Kidney (tissue), 13 donors: ENCODE measurements at regions not wholly inside any gene's neighbourhood (a gene's known extent, or its start where the extent isn't known, plus 50 kb on each side); places are given as distances from the start of the nearest gene placed in this dataset.
"Not testable (repeated sequence)": the region's sequence is repeated elsewhere in the genome, so short reads cannot be mapped to it uniquely, and the experiment has no call there.

ENCODE experiments used
- DNase-seq, 5 donors: peaks; one replicate each; pipeline ENCODE4 v3.0.0-alpha.2; 2013 to 2020
- FAIRE-seq: peaks from 2 replicates; lab custom pipeline; 2012; peaks lifted over from hg19 to GRCh38; lab: Jason Lieb, UNC
- H3K27ac ChIP-seq, 2 donors: one replicate each; pipeline ENCODE4 v1.7.0; 2013; ENCODE audit warnings: low read depth in 2 of 2, low read length in 2 of 2, inconsistent platforms in 1 of 2
- H3K27me3 ChIP-seq: one replicate; pipeline ENCODE4 v1.7.1; 2013; ENCODE audit warnings: low read length, inconsistent platforms; ENCODE audit not compliant: control insufficient read depth, insufficient read depth
- H3K36me3 ChIP-seq, 3 donors: one replicate each; pipeline versions ENCODE4 v1.7.0 to v1.7.1; 2013; ENCODE audit warnings: low read length in 3 of 3, control low read depth in 1 of 3, inconsistent platforms in 1 of 3; ENCODE audit not compliant: insufficient read depth in 3 of 3, control insufficient read depth in 2 of 3
- H3K4me1 ChIP-seq, 3 donors: one replicate each; pipeline versions ENCODE4 v1.7.0 to v1.7.1; 2013; ENCODE audit warnings: low read length in 3 of 3, inconsistent platforms in 1 of 3, low read depth in 1 of 3; ENCODE audit not compliant: control insufficient read depth in 2 of 3, insufficient read depth in 2 of 3
- H3K4me3 ChIP-seq, 3 donors: one replicate each; pipeline versions ENCODE4 v1.7.0 to v1.8.1; 2013; ENCODE audit warnings: low read length in 3 of 3, control low read depth in 1 of 3, inconsistent platforms in 1 of 3
- H3K9ac ChIP-seq, 3 donors: one replicate each; pipeline versions ENCODE4 v1.7.0 to v1.7.1; 2013; ENCODE audit warnings: low read length in 3 of 3, control low read depth in 1 of 3, inconsistent platforms in 1 of 3
- H3K9me3 ChIP-seq, 3 donors: one replicate each; pipeline versions ENCODE4 v1.7.0 to v1.7.1; 2013; ENCODE audit warnings: low read length in 3 of 3, control low read depth in 1 of 3, inconsistent platforms in 1 of 3; ENCODE audit not compliant: control insufficient read depth in 2 of 3, insufficient read depth in 1 of 3
- intact Hi-C: fragments of 100-400 bp; cut with DNase I; formaldehyde crosslinking; loops from one replicate; pipeline ENCODE4 v1.11.1; 2022
- TF ChIP-seq, protein P1 (sequence below): IDR thresholded peaks from 3 replicates; pipeline ENCODE4 v1.5.1; 2012; ENCODE audit warnings: mild to moderate bottlenecking, moderate library complexity, borderline replicate concordance; ENCODE audit not compliant: insufficient read depth; ENCODE audit errors: extremely low read depth
- donor health status: control.
- donor health status: control.
- donor health status: control.
- donor health status: control.
- donor health status: control.
- donor health status: DM: yes; HTN: yes; CAD: no.
- donor health status: Normal renal cell carcinoma (clear cell type).

DNA sequence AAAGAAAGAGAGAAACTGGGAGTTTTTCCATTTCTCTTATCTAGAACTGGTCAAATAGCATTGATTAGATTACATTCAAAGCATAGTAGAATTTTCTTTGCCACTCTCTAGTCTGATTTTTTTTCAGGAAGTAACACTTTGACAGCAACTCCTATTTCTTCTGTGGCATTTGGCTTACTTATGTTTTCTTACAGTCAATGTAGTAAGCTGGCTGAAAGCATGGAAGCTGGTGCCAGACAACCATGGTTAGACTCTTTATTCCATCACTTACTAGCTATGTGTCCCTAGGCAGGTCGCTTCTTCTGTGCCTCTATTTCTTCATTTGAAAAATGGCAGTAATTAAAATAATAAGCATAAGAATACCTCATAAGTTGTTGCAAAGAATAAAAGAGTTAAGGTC, 54.2 kb upstream of the OPRM1 start:
- DNase-seq: no peak
- H3K9ac ChIP-seq: no peak overlapping the region
- H3K27ac ChIP-seq: no peak overlapping the region
- no peaks in the 10 kb centered on the region for H3K27me3 ChIP-seq
- no peak for FAIRE-seq
- no peaks in the 10 kb centered on the region for H3K9me3 ChIP-seq
- intact Hi-C loops: no loop called here
- TF ChIP-seq, protein P1, sequence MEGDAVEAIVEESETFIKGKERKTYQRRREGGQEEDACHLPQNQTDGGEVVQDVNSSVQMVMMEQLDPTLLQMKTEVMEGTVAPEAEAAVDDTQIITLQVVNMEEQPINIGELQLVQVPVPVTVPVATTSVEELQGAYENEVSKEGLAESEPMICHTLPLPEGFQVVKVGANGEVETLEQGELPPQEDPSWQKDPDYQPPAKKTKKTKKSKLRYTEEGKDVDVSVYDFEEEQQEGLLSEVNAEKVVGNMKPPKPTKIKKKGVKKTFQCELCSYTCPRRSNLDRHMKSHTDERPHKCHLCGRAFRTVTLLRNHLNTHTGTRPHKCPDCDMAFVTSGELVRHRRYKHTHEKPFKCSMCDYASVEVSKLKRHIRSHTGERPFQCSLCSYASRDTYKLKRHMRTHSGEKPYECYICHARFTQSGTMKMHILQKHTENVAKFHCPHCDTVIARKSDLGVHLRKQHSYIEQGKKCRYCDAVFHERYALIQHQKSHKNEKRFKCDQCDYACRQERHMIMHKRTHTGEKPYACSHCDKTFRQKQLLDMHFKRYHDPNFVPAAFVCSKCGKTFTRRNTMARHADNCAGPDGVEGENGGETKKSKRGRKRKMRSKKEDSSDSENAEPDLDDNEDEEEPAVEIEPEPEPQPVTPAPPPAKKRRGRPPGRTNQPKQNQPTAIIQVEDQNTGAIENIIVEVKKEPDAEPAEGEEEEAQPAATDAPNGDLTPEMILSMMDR: no peak
- no peak overlapping the region for H3K4me3 ChIP-seq
- H3K4me1 ChIP-seq: no peaks in the 10 kb centered on the region
- no peaks in the 10 kb centered on the region for H3K36me3 ChIP-seq

DNA sequence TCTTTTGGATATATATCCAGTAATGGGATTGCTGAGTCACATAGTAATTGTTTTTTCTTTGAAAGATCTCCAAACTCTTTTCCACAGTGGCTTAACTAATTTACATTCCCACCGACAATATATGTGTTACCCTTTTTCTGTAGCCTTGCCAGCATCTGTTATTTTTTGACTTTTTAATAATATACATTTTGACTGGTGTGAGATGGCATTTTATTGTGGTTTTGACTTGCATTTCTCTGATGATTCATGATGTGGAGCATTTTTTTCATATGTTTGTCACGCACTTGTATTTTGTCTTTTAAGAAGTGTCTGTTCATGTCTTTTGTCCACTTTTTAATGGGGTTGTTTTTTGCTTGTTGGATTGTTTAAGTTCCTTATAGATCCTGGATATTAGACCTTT, 58.9 kb upstream of the OPRM1 start:
- Histone ChIP-seq H3K27me3 (no peaks in the 10 kb centered on the region), H3K9me3 (no peaks in the 10 kb centered on the region), H3K9ac (no peak overlapping the region), H3K27ac (no peak overlapping the region), H3K4me1 (no peaks in the 10 kb centered on the region), H3K36me3 (no peaks in the 10 kb centered on the region), H3K4me3 (no peak overlapping the region)
- TF ChIP-seq, protein P1: no peak
- FAIRE-seq (no peak), DNase-seq (no peak)
- intact Hi-C loops: no loop called here

DNA sequence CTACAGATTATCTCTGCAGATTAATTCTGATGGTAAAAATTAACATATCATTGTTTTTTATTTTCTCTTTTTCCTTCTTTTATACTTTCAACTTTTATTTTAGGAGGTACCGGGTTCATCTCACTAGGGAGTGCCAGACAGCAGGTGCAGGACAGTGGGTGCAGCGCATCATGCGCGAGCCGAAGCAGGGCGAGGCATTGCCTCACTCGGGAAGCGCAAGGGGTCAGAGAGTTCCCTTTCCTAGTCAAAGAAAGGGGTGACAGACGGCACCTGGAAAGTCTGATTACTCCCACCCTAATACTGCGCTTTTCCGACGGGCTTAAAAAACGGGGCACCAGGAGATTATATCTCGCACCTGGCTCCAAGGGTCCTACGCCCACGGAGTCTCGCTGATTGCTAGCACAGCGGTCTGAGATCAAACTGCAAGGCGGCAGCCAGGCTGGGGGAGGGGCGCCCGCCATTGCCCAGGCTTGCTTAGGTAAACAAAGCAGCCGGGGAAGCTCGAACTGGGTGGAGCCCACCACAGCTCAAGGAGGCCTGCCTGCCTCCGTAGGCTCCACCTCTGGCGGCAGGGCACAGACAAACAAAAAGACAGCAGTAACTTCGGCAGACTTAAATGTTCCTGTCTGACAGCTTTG, 60.0 kb upstream of the OPRM1 start:
- intact Hi-C loops, H3K9me3 ChIP-seq, H3K4me1 ChIP-seq, H3K27me3 ChIP-seq, FAIRE-seq, H3K4me3 ChIP-seq, DNase-seq, H3K36me3 ChIP-seq, H3K27ac ChIP-seq, H3K9ac ChIP-seq: not testable (repeated sequence)

DNA sequence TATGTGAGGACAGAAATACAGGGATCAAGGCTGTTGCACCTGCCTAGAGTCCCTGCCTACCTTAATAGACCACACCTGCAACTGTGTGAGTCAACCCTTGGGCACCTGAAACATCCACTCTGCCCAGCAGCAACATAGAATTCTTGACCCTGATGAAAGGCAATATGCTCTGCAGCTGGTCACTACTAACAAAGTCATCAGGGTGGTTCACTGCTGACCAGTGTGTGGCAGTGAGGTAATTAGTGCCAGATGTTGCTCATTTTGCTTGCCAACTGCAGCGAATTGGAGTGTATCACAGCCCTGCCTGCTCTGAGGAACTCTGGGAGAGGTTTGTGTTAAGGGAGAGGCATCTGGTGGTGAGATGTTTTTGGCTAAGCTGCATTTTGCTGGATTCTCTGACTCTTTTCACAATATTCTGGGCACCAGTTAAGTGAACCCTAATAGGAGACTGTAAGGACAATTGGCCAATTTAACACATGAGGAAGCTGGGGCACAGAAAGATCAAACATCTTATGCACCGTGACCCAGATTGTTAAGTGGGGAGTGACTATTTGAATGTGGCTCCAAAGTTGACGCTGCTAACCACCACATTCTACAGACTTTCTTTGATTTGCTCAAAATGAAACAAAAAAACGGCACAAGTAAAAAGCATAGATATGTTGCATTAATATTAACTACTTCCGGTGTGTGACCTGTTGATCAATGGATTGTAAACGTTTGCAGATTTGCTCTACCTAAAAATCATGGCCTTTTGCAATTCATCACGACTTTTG, 61.9 kb upstream of the OPRM1 start:
- Histone ChIP-seq H3K4me1 (no peaks in the 10 kb centered on the region), H3K36me3 (no peaks in the 10 kb centered on the region), H3K4me3 (no peak overlapping the region), H3K27ac (no peak overlapping the region), H3K27me3 (no peaks in the 10 kb centered on the region), H3K9ac (no peak overlapping the region), H3K9me3 (no peaks in the 10 kb centered on the region)
- intact Hi-C loops: no loop called here
- DNase-seq (no peak), FAIRE-seq (no peak)
- TF ChIP-seq, protein P1: no peak
